IPS DF 19.7 (cell line): ENCODE measurements at regions not wholly inside any gene's neighbourhood (a gene's known extent, or its start where the extent isn't known, plus 50 kb on each side); places are given as distances from the start of the nearest gene placed in this dataset.
"Not testable (repeated sequence)": the region's sequence is repeated elsewhere in the genome, so short reads cannot be mapped to it uniquely, and the experiment has no call there.

ENCODE experiments used
- DNase-seq: peaks from one replicate; pipeline ENCODE4 v3.0.0-alpha.2; 2013; ENCODE audit warnings: low read depth, low spot score

GRCh38 chr5:44756097-44756496 lies 52.6 kb upstream of the MRPS30 start:
- not testable (repeated sequence) for DNase-seq

- no peak for DNase-seq
Measured at GRCh38 chr5:44747396-44747795, 61.4 kb upstream of the MRPS30 start.

- no peak for DNase-seq
Measured at GRCh38 chr5:44740660-44741059, 68.1 kb upstream of the MRPS30 start.

DNA sequence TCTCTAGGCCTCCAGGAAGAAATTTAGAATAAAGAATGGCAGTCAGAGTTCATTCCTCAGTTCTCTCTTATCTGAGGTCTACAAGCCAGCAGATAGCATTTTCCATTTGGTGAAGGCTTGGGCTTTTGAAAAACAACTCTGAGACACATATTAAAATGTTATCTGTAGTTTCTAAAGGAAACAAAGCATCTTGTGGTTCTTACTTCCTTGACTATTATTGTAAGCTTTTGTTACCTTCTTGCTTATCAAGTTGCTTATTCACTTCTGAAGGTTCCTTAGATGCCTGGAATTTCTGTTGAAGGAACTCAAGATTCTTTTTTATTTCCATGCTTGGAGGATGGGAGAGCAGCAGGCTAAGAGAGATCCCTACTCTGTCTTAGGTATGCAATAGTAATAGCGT lies 79.2 kb upstream of the MRPS30 start:
- no peak for DNase-seq

DNA sequence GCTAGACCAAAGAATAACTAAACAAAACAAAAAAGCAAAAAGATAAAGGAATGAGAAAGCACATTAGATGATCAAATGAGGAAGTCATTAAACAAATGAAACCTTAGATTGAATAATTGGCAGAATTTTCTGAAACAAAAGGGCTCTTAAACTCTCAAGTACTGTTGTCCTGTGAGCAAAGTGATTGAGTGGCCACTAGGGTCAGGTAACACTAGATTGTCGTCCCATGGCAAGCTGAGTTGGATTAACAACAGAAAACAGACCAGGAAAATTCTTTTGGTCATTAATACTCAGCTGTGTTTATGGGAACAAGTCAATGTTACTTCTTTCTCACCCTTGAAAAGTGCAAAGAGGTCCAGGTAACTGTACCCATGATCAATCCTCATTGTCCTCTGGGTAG lies 81.6 kb upstream of the MRPS30 start:
- no peak for DNase-seq

- no peak for DNase-seq
Measured at GRCh38 chr5:44719856-44720255, 88.9 kb upstream of the MRPS30 start.

- DNase-seq: no peak
Measured at GRCh38 chr5:44714871-44715561, 93.7 kb upstream of the MRPS30 start.

DNA sequence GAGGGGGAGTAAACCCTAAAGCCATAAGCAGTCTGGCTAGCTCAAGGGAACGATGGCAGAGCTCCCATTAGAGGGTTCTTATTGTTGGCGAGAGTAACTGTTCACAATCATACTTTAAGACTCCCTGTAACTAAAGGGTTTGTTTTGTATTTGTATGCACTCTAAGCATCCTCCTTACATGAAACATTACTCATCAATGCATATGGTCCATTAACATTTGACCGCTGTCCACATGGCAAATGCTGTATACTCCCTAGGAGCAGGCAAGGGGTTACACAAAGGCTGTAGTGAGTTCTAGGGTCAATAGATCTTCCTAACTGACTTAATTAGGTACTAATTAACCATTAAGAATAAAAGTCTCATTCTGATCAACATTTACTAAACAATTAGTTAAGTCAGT lies 95.3 kb upstream of the MRPS30 start:
- no peak for DNase-seq

DNA sequence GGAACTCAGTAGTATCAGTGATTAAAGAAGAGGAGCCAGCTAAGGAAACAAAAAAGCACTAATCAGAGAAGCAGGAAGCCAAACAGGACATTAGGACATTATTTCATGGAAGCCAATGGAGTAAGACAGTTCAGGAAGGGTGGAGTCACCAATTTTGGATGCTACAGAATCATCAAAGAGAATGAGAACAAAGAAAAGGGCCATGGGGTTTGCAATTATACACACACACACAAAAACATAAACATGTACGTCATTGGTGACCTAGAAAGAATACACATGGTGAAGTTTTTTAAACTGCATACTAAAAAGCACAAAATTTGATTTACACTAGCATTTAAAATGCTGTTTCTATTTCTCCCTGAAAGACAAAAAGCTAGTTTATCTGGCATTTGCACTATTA lies 96.8 kb upstream of the MRPS30 start:
- no peak for DNase-seq

DNA sequence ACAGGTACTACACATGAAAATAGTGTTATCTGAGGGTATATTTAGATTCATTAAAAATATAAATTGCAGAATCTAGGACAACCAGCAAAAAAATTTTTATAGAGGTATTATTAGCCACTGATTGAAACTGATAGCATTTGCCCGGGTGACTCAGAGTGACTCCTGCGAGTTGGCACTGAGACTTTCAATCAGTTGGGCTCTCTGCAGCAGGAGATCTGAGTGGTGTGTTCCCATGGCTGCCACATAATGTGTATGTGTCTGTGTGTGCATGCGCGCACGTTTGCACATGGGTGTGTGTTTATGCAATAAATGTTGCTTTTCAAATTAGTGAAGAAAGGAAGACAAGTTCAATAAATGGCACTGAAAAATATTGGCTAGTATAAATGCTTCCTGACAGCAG lies 100.1 kb upstream of the MRPS30 start:
- no peak for DNase-seq

- DNase-seq: no peak
Measured at GRCh38 chr5:44707721-44708120, 101.0 kb upstream of the MRPS30 start.

DNA sequence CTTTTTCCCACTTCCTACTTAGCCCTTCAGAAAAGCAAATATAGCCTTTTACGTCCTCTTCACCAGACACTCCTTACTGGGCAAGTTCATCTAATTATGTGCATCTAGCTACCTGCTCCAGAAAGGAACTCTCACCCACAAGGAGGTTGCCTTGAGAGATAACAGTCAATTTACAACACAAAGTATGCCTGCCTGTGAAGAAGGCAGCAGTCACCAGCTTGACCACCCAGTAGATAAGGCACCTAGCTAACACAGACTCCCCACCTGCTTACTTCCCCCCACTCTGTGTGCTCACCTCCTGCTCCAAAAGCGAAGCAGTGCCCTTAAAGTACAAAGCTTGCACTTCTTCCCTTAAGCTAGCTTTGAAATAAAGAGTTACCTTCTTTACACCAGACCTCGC lies 111.7 kb upstream of the MRPS30 start:
- peak; percentile 17 for DNase-seq

GRCh38 chr5:44695259-44695658 lies 113.5 kb upstream of the MRPS30 start:
- DNase-seq: no peak

DNA sequence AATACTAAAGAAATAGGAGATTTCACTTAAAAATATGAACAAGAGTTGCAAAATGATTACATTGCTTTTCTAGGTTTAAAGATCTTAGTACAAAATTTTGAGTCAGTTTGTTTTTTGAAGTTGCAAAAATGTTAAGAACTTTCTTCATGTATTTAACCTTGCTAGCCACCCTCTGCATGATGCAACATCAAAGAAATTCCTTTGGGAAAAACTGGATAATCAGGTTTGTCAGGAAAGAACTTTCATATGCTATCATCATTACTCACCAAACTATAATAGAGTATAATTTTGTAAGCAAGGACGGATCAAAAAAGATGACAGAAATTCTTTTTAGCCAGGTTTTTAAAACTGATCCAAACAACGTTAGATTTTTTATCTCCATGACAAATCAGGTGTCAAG lies 116.9 kb upstream of the MRPS30 start:
- no peak for DNase-seq

DNA sequence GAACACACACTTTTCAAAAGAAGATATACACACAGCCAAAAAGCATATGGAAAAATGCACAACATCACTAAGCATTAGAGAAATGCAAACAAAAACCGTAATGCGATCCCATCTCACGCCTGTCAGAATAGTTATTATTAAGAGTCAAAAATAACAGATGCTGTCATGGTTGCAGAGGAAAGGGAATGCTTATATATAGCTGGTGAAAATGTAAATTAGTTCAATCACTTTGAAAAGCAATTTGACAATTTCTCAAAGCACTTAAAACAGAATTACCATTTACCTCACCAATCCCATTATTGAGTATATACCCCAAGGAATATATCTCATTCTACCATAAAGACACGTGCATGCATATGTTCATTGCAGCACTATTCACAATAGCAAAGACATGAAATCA lies 126.8 kb upstream of the MRPS30 start:
- DNase-seq: no peak

GRCh38 chr5:44679214-44679613 lies 129.5 kb upstream of the MRPS30 start:
- no peak for DNase-seq

DNA sequence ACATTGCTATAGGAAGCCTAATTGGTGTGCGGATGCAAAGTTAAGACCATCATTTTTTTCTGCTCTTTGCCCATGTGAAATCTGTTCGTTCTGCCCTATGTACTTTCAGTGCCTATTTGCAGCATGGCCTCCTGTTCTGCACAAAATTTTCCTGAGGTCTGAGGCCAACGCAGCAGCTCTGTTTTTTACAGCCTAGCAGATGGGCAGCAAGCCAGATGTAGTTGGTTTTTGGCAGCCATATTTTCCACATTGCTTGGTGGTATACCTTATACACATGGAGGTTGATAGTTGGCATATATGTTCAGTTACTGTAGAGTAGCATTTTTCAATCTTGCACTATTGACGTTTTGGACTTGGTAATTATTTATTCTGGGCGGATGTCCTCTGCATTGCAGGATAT lies 133.5 kb upstream of the MRPS30 start:
- no peak for DNase-seq

- DNase-seq: no peak
Measured at GRCh38 chr5:44674461-44674860, 134.3 kb upstream of the MRPS30 start.

DNA sequence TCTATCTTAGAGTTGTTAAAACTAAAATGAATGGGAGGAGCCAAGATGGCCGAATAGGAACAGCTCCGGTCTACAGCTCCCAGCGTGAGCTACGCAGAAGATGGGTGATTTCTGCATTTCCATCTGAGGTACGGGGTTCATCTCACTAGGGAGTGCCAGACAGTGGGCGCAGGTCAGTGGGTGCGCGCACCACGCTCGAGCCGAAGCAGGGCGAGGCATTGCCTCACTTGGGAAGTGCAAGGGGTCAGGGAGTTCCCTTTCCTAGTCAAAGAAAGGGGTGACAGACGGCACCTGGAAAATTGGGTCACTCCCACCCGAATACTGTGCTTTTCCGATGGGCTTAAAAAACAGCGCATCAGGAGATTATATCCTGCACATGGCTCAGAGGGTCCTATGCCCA lies 140.3 kb upstream of the MRPS30 start:
- DNase-seq: not testable (repeated sequence)

DNA sequence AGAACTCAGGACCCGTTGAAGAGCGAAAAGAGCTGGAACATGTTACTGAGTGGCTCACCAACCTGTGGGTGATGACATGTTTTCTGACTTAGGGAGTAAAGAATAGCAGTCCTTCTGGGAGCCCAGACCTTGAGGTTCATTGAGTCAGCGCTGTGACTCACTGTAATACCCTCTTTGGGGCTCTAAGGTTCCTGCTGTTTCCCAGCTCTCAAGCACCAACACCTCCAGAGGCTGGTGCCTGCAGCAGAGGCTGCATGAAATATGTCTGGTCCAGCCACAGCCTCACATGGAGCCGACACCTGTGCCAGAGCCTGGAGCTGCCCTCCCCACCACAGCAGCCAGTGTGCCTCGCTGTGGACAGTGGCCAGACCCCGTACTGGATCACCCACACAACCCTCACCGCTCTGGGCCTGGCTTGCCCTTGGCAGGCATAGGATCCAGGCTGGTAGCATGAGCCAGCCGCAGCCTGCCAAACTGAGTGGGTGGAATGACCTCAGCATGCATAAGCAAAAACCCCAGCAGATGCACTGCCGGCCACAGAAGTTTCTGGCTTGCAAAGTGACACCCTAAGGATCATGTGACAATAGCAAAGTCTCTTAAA lies 143.5 kb upstream of the MRPS30 start:
- no peak for DNase-seq

- DNase-seq: no peak
Measured at GRCh38 chr5:44664711-44665100, 144.0 kb upstream of the MRPS30 start.

DNA sequence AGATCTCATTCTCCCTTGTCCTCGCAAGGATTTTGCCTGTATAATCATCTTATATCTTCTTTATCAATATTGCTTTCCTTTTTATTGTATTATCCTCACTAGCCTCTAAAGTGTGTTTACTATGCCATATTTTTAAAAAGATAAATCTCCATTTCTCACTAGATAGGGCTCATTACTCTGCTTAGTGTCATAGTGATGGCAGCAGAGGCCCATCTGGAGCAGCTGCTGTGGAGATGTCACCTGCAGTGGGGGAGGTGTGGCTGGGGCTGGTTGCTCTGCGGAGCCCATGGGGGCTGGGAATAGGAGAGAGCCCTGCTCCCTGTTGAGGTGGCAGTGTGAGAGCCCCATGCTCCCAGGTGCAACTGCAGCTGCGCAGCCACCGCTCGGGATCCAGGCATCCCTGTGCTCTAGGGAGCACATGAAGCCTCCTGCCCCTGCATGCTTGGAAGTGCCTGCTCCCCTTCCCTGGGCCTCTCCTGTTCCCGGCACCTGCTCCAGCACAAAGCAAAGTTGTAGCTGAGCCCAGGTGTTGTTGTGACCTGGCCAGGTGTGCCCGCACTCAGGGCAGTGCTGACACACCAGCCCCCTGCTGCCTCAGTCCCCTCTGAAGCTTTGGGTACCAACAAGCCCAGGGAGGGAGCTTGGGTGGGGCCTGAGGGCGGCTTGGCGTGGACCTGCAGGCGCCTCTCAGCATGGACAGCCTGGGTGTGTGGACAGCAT lies 144.6 kb upstream of the MRPS30 start:
- no peak for DNase-seq

DNA sequence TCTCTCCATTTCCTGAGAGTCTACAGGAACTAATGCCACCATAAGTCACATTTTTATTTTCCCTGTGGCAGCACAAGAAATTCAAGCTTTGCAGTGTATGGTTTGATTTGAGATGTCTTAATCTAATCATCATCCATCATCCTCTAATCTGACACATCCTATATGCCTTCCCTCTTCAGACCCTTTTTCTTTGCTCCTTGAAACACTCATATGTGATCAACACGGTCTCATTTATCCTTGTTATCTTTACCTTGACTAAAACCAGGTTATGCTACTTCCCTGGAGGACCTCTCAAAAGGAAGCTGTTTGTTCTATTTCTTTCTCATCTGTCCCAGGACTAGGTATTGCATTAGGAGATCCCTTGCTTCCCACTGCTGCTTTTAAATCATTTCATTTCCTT lies 146.9 kb upstream of the MRPS30 start:
- no peak for DNase-seq
